Mononuclear cell (primary cell): ENCODE measurements at regions not wholly inside any gene's neighbourhood (a gene's known extent, or its start where the extent isn't known, plus 50 kb on each side); places are given as distances from the start of the nearest gene placed in this dataset.

Experiments
- H3K27me3 ChIP-seq: 2 replicates; pipeline ENCODE4 v1.6.0; 2011; ENCODE audit warnings: low read length, control low read depth; ENCODE audit not compliant: insufficient read depth
- H3K4me1 ChIP-seq: 2 replicates; pipeline ENCODE4 v1.5.1; 2011; ENCODE audit warnings: mild to moderate bottlenecking, low read length, control low read depth; ENCODE audit not compliant: insufficient read depth
- H3K4me3 ChIP-seq: 2 replicates; pipeline ENCODE4 v1.5.1; 2011; ENCODE audit warnings: mild to moderate bottlenecking, low read length, moderate library complexity
- H3K9me3 ChIP-seq: 2 replicates; pipeline ENCODE4 v1.5.1; 2011; ENCODE audit warnings: low read depth, mild to moderate bottlenecking, control low read depth, low read length

- no peak overlapping the region for H3K4me3 ChIP-seq
- H3K27me3 ChIP-seq, result no peaks in the 10 kb centered on the region
- H3K4me1 ChIP-seq, result peaks cover 43% of the 10 kb centered on the region
- H3K9me3 ChIP-seq, result no peaks in the 10 kb centered on the region
These were observed 63.8 kb upstream of the DARS1 start for GRCh38 chr2:136049011-136049742.

GRCh38 chr2:136045835-136046570 is 60.6 kb upstream of the DARS1 start:
- Histone ChIP-seq H3K27me3 (no peaks in the 10 kb centered on the region), H3K9me3 (no peaks in the 10 kb centered on the region), H3K4me1 (peaks cover 30% of the 10 kb centered on the region), H3K4me3 (no peak overlapping the region)

GRCh38 chr2:136045344-136045743 is 59.9 kb upstream of the DARS1 start:
- peaks cover 23% of the 10 kb centered on the region for H3K4me1 ChIP-seq
- H3K4me3 ChIP-seq, result no peak overlapping the region
- H3K27me3 ChIP-seq, result no peaks in the 10 kb centered on the region
- no peaks in the 10 kb centered on the region for H3K9me3 ChIP-seq
